ENCODE measurements at regions not wholly inside any gene's neighbourhood (a gene's known extent, or its start where the extent isn't known, plus 50 kb on each side); places are given as distances from the start of the nearest gene placed in this dataset.

DNA sequence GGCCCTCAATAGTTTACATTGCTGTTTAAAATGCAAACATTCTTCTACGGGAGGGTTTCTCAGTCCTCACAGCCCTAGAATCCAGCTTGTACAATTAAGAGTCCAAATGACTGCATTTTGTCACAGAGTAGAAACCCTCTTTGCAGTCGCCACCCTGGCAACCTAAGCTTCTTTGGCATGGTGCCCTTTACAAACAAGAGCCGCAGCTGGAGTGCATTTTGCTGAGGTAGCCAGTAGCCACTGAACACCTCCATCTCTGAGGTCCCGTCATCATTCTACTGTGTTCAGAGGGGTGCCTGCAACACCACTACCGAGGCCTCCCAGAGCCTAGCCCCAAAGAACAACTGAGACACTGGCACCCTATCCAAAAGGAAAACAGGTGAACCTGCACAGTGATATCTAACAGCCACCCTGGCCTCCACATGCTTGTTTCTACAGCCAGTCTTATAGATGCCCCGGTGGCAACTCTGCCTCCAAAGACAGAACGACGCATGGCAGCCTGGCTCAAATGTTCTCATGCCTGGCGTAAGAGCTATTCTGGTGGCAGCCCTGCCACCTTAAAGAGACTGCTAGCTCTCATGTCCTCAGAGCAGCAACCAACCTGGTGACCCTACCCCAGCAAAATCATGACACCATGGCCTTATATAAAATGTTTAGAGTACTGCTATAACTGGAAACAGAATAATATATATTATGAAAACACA, 801.9 kb downstream of the TECRL start:
- no peak for DNase-seq

DNA sequence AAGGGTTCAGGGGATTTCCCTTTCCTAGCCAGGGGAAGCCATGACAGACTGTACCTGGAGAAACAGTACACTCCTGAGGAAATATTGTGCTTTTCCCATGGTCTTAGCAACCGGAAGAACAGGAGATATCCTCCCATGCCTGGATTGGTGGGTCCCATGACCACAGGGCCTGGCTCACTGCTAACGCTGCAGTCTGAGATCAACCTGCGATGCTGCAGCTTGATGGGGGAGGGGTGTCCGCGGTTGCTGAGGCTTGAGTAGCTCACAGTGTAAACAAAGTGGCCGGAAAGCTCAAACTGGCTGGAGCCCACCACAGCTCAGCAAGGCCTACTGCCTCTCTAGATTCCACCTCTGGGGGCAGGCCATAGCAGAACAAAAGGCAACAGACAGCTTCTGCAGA, 819.5 kb downstream of the TECRL start:
- DNase-seq: no peak

DNA sequence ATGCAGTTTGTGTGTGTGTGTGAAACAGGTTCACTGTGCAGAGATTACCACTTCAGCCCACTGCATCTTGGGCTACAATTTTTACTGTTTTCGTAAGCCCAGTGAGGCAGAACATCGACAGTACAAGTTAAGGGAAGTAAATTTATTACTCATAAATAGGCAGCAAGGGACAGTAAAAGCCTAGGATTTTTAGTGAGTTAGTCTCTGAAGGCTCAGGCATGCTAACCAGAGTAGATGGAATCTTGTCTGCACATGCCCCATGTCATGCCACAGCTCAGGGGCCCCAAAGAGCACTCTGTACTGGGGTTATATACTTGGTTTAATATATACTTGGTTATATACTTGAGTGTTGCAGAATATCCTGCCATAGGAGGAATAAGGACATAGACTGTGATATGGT, 825.7 kb downstream of the TECRL start:
- no peak for DNase-seq

DNA sequence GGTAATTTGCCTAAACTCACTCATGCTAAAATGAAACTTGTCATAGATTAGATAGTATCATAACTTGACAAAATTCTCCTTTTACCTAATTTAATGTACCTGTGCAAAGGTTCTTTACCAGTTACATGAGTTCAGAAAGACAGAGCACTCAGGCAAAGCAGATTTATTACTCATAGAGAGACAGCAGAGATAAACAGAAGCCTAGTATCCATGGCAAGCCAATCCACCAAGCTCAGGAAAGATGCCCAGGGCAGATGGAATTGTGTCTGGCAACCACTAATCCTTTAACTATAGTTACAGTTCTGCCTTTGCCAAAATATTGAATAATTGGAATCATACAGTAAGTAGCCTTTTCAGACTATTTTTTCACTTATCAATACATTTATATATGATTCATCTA, 826.2 kb downstream of the TECRL start:
- no peak for DNase-seq

DNA sequence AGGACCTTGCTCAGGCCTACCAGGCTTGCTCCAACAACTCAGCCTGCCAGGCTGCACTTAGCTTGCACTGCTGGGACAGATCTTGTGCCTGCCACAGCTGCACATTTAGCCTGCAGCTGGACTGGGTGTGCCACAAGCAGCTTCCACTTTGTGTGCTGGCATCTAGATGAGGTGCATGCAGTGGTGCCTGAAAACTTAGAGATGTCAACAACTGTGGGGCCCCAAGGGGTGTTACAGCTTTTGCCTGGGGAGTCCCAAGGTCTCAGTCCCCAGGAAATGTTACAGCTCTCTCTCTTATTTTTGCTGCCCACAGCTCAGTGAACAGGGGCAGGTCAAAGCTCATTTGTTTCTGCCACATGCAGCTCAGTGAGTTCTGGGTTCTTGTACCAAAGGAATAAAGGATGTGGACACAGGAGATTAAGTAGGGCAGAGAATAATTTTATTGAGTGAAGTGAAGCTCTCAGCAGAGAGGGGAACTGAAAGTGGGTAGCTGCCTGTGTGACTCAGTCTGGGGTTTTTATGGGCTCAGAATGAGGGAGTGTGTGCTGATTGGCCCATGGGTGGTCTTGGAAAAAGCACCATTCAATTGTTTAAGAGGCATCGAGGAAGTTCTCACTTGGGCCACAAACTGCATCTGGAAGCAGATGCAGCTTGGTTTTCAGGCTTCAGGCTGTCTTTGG, 828.3 kb downstream of the TECRL start:
- DNase-seq: no peak

DNA sequence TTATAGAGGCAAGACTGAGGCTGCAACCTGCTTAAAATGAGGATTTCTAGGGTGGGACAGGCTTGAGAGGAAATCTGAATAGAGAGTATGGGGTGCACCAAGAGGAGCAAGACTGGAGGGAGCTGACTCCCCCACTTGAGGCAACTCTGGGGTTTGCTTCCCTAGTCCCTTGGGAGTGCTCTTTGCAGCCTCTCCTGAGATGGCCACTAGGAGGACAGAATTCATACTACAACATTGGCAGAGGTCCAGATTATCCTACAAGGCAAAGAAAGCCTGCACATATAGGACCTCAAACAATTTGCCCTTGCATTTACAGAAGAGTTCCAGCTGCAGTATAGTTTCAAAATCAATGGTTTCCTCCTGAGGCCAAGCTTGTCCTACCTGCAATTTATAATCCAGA, 830.9 kb downstream of the TECRL start:
- DNase-seq: no peak

DNA sequence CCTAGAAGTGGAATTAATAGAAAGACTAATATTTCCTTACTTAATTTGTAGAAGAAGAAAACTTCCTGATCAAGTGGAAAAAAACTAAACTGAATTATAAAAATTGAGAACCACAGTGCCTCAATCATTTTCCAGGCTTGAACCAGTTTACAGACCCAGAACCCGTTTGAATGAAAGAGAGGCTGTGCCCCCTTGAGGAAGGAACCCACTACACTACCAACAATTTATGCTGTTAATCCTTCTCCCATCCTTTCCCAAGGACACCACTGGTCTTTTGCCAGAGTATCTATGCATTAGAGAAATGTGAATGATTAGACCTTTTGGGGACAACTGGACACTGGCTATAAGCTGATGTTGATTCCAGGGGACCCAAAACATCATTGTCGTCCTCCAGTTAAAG, 842.6 kb downstream of the TECRL start:
- no peak for DNase-seq

DNA sequence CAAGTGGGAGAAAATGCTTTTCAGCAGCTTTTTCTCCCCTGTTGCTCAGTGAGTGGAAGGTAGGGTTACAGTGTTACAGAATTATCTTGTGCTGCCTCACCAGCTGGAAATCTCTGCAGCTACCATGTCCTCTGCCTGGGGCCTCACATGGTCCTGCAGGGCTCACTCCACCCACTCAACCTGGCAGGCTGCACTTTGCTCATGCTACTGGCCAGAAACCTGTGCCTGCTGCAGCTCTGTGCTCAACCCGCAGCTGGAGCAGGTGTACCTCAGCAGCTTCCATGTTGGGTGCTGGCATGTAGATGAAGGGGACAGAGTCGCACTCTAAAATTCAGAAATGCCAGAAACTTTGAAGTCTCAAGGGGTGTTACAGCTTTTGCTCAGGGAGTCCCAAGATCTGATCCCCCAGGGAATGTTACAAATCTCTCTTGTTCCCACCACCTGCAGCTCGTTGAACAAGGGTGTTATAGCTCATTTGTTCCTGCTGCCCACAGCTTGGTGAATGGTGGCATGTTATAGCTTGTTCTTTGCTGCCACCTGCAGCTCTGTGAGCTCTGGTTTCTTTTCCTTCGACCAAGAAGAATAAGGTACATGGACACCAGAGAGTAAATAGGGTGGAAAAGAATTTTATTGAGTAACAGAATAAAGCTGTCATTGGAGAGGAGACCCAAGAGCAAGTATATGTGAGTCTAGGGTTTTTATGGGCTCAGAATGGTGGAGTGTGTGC, 845.8 kb downstream of the TECRL start:
- no peak for DNase-seq

DNA sequence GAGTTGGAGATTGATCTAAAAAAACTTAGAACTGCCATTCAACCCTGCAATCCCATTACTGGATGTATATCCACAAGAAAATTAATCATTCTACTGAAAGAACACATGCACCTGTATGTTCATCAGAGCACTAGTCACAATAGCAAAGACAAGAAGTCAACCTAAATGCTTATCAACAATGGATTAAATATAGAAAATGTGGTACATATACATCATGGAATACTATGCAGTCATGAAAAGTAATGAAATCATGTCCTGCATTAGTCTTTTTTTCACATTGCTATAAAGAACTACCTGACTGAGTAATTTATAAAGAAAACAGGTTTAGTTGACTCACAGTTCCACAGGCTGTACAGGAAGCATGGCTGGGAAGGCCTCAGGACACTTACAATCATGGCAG, 850.5 kb downstream of the TECRL start:
- no peak for DNase-seq

DNA sequence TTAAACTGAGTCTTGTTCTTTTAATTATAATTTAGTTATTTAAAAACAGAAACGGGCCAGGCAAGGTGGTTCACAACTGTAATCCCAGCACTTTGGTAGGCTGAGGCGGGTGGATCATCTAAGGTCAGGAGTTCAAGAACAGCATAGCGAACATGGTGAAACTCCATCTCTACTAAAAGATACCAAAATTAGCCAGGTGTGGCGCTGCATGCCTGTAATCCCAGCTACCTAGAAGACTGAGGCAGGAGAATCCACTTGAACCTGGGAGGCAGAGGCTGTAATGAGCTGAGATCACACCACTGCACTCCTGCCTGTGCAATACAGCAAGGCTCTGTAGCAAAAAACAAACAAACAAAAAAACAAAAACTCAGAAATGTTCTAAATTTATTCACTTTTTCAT, 852.9 kb downstream of the TECRL start:
- no peak for DNase-seq

DNA sequence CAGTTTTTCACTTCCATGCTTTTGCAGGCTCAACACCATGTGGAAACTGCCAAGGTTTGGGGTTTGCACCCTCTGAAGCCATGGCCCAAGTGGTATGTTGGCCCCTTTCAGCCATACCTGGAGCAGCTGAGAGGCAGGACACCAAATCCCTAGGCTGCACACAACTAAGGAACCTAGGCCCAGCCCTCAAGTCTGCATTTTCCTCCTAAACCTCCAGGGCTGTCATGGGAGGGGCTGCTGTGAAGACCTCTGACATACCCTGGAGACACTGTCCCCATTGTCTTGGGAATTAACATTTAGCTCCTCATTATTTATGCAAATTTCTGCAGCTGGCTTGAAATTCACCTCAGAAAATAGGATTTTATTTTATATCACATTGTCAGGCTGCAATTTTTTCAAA, 856.1 kb downstream of the TECRL start:
- no peak for DNase-seq

DNA sequence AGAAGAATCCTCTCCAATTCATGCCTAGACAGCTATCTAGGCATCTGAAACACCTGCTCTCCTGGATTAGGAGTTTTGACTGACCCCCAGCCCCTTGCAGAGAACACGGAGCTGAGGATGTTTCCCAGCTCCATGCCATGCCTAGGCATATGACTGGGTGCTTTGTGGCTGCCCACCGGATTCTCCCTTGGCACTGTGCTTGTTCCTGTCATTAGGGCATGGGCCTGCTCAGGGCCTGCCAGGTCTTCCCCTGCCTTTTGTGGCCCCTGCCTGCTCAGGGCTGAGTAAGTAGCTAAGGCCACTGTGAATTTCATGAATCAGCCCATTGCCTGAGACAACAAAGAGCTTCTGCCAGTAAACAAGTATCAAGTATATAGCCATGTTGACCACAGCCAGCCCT, 867.4 kb downstream of the TECRL start:
- DNase-seq: no peak

DNA sequence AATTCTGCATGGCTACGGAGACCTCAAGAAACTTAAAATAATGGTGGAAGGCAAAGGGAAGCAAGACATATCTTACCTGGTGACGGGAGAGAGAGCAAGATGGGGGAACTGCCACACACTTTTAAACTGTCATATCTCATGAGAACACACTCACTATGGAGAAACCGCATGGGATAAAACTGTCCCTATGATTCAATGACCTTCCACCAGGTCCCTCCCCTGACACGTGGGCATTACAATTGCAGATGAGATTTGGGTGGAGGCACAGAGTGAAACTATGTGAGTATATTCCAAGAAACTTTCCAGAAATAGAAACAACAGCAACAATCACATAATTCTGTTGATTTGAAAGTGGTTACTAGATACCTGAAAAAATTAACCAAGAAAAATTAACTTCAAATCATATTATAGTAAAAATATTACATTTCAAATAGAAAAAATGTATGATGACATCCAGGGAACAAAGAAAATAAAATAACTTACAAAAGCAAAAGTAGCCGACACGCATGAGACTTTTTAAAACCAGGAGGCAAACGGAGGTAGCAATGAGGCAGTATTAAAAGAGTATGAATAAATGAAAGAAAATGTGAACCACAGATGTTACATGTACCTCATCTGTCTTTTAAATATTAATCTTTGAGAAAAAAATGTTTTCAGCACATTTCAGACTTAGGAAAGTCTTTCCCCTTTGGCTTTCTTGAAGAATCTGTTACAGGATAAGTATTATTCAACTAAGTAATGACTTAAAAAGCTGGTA, 879.5 kb downstream of the TECRL start:
- no peak for DNase-seq

DNA sequence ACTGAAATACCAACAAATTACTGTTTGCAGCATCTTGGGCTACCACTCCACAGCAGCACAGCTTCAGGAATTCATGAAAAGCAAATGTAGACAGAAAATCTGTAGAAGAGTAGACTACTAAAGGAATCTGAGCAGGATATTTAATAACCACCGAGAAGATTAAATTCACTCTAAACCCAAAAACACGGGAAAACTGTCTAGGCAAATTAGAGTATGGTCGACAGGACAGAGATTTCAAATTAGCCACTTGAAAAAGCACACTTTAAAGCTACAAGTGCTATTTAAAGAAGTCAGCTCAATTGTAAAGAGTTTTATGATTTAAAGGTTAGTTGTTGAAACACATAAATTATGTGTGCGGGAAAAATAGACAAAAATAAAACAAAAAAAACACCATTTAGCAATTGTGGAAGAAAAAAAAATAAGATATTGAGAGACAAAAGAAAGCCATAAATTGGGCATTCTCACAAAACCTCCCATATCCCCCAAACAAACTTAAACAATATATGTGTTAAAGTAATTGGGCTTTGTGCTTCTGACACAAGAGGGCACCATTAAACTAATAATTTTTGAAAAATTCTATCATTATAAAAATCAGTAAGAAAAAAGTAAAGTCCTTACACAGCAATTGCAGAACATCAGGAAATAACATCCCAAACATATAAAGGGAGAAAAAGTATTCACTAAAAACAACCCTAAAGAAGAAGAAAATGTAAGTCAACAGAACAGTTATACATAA, 880.8 kb downstream of the TECRL start:
- DNase-seq: no peak

DNA sequence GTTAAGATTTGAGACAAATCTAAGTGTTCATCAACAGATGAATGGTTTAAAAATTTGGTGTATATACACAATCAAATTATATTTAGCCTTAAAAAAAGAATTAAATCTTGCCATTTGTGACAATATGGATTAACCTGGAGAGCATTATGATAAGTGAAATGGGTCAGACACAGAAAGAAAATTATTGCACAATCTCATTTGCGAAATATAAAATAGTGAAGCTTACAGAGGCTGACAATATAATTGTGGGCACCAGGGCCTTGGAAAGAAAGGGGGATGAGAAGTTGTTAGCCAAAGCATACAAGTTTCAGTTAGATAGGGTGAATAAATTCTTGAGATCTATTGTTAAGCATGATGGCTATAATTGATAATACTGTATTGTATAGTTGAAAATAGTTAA, 883.0 kb downstream of the TECRL start:
- no peak for DNase-seq

DNA sequence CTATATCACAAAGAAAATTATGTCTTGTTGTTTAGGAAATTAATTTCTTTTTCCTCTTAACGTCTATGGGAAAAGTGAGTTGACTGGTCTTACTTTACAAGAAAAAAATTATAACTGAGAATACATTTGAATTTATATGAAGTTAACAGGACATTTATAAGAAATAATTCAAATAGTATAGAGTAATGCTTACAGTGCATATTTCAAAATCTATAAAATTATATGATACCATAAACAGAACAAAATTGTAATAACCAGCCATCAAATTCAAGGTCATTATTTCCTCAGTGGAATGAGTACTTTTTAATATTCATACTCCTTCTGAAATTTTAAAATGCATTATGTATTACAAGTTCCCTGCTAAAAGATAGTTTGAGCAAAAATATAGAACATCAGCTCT, 884.5 kb downstream of the TECRL start:
- DNase-seq: no peak

DNA sequence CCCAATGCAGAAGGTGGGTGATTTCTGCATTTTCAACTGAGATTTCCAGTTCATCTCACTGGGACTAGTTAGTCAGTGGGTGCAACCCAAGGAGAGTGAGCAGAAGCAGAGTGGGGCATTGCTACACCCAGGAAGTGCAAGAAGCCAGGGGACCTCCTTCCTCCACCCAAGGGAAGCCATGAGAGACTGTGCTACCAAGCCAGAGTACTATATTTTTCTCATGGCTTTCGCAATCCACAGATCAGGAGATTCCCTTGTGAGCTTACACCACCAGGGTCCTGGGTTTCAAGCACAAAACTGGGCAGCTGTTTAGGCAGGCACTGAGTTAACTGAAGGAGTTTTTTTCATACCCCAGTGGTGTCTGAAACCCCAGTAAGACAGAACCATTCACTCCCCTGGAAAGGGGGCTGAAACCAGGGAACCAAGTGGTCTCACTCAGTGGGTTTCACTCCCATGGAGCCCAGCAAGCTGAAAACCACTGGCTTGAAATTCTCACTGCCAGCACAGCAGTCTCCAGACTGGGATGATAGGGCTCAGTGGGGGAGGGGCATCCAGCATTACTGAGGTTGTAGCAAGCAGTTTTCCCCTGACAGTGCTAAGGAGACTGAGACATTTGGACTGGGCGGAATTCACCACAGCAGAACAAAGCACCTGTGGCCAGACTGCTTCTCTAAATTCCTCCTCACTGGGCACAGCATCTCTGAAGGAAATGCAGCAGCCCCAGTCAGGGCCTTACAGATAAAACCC, 903.4 kb downstream of the TECRL start:
- DNase-seq: no peak

DNA sequence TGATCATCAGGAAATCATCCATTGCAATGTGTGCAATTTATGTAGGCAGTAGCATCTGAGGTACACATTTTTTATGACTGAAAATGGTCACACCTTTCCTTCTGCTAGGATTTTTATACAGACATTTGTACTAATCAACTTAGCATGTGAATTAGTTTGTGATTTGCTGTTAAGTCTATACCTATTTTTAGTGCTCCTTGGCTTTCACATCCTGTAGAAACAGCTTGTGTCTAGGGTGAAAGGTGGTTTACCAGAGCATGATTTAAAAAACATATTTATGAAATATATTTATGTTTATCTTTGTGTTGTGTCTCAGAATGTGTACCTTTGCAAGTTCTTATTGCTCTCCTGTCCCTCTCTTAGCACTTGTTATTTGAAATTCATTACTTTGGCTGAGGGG, 916.0 kb downstream of the TECRL start:
- DNase-seq: no peak

DNA sequence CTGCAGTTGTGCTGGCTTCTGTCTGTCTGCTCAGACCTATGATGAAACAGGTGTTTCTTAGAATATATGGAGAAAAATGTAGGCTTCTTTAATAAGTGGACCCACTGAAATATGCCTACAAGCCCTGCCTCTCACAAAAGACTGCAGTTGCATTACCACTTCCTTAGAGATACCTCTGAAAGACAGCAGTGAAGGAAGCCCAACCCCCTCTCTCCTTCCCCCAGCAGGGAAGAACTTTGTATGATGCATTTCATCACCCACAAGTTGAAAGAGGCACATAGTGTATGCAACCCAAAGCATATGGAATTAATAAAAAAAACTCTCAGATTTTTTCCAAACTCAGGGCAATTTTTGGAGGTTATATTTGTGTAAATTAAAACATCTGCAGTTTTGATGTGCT, 916.7 kb downstream of the TECRL start:
- DNase-seq: no peak

DNA sequence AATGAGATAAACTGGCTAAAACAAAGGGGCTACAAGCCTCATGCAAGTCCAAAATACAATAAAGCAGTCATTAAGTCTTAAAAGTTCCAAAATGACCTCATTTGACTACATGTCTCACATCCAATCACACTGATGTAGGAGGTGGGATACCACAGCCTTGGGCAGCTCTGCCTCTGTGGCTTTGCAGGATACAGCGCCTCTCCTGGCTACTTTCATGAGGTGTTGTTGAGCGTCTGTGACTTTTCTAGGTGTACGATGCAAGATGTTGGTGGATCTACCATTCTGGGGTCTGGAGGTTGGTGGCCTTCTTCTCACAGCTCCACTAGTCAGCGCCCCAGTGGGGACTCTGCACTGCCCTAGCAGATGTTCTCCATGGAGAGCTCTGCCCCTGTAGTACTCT, 944.9 kb downstream of the TECRL start:
- DNase-seq: no peak

DNA sequence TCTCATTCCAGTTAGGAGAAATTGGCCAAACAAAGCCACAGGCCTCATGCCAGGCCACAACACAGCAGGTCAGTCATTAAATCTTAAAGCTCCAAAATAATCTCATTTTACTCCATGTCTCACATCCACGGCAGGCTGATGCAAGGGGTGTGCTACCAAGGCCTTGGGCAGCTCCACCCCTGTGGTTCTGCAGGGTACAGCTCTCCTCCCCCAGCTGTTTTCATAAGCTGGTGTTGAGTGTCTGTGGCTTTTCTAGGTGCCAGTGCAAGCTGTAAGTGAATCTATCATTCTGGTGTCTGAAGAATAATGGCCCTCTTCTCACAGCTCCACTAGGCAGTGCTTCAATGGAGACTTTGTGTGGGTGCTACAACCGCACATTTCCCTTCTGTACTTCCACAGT, 949.2 kb downstream of the TECRL start:
- DNase-seq: no peak

DNA sequence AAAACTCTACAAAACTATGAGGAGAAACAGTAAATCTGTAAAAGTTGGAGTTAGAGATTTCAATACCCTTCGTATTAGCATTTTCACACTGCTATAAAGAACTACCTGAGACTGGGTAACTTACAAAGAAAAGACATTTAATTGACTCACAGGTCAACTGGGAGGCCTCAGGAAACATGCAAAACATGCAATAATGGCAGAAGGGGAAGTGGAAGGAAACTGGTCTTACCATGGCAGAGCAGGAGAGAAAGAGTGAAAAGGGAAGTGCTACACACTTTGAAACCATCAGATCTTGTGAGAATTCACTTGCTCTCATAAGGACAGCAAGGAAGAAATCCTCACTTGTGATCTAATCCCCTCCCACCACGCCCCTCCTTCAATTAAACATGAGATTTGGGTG, 949.9 kb downstream of the TECRL start:
- no peak for DNase-seq
